Activated CD4-positive, alpha-beta T cell treated with anti-CD3 and anti-CD28 coated beads, Interleukin-2, amount 50 U/mL, for 16 hours (primary cell): ENCODE measurements at regions not wholly inside any gene's neighbourhood (a gene's known extent, or its start where the extent isn't known, plus 50 kb on each side); places are given as distances from the start of the nearest gene placed in this dataset.
"Not testable (repeated sequence)": the region's sequence is repeated elsewhere in the genome, so short reads cannot be mapped to it uniquely, and the experiment has no call there.

Source experiments
- DNase-seq: peaks from one replicate; pipeline ENCODE4 v3.0.0-alpha.2; 2020

DNA sequence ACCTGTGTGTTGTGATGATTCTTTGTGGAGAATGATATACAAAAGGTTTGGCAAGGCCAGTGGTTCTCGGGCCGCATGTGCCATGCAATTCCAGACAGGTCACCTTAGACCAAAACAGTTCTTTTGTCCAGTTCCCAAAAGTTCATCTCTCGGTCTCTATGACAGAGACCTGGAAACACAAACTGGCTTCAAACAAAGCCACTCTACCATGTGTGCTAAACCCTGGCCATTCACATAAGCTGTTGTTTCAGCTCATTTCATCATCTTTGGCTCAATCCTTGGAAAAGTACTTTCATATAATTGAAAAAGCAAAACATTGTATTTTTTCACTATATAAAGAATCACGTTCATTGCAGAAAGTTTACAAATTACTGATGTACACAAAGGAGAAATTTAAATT is 210.5 kb upstream of the SEMA6A start:
- no peak for DNase-seq

DNA sequence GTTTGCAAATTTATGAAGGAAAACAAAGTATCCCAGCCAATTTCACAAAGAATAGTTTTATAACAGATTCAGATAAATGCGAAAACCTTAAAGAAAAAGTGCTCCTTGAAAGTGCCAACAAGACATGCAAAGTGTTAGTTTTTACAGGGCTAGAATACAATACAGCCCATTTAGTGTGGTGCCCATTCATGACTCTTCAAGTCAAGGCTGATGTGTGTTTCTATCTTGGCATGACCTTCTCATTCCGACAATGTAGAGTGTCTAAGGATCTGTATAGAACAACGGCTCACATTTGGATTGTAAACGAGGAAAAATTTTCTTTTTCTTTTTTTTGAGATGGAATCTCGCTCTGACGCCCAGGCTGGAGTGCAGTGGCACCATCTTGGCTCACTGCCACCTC is 205.2 kb upstream of the SEMA6A start:
- DNase-seq = no peak

DNA sequence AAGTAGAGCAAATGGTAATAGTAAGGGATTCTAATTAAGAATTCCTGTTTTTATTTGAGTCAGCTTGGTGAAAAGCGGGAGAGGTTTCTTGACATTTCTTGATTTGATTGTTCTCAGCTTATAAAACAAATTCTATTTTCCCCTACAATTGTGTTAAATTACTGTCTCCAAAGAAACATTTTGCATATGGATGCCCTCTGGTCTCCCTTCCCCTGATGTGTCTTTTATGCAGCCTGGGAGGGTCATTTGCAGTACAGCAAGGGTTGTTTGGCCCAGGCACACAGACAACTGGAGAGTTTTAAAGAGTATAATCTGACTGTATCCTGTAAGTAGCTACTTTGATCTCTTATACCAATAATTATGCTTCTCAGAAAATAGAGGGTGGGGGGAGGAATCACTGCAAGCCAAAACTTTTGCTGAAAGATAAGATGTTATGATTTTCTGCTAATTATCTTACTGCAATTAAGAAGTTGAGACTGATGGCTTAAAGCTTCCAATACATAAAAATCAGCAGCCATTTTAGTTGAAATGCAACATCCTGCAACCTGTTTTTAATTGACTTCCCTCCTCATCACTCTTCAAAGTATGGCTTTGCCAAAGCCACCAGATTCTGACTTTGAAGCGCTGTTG is 204.1 kb upstream of the SEMA6A start:
- DNase-seq = no peak

DNA sequence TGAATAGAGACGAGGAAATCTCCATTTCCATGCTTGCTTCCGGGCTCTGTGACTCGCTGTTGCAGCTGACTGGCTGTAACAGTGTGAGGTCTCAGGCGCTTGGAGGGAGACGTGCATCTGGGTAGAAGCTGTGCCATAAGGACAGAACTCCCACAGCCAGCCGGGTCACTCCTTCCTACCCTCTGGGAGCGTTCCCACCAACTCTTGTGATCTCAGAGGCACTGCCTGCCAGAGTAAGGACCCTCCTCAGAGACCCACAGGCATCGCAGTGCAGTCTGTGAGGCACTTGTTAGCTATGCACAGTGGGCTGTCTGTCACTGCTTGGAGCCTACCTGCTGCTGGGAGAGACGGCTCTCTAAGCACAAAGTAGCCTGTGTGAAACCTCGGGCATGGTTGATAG is 203.4 kb upstream of the SEMA6A start:
- no peak for DNase-seq

DNA sequence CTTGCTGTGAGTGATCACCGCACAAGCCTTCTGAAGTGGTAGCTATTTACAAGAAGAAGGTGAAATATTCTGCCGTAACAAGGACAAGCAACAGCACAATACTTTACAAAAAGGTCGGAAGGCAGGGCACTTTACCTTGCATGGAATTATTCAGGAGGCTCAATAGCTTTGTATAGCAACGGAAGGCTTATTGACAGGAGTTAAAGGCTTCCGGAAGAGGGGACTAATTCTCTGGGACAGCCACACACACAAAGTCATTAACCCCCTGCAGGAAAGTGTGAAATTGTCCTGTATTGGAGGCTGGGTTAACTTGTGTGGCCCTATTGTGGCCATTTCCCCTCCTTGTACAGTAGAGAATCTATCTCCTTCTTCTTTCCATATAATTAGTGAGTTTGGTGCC is 199.3 kb upstream of the SEMA6A start:
- no peak for DNase-seq

DNA sequence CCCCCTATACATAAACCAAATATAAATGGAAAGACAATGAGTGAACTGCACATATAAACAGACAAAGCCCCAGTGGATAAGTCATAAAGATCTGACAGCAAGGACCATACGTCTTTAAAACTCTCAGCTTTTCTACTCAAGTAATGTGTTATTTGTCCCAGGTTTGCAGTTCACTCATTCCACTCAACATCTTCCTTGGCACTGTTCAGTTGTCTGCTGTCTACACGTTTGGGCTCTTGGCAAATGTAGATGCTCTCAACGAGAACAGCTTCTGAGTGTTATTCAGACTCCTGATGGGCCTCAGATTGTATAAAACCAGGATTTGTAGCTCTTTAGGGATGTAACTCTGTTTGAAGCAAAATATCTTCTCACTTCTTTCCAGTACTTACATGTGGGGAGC is 198.2 kb upstream of the SEMA6A start:
- DNase-seq = no peak

DNA sequence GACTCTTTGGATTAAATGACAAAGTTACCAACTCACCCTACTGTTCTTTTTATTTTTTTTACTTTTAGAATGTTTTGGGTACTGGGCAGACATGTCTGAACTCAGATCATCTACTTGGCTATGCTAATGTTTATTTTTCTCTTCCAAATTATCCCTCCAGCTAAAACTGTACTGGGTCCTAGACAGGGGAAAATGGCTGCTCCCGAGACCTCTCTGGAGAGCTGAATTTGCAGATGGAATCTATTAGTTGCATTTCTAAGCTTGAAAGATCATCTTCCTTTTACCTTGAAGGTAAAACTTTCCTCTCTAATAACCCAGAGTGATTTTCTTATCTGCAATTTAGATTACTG is 197.5 kb upstream of the SEMA6A start:
- no peak for DNase-seq

DNA sequence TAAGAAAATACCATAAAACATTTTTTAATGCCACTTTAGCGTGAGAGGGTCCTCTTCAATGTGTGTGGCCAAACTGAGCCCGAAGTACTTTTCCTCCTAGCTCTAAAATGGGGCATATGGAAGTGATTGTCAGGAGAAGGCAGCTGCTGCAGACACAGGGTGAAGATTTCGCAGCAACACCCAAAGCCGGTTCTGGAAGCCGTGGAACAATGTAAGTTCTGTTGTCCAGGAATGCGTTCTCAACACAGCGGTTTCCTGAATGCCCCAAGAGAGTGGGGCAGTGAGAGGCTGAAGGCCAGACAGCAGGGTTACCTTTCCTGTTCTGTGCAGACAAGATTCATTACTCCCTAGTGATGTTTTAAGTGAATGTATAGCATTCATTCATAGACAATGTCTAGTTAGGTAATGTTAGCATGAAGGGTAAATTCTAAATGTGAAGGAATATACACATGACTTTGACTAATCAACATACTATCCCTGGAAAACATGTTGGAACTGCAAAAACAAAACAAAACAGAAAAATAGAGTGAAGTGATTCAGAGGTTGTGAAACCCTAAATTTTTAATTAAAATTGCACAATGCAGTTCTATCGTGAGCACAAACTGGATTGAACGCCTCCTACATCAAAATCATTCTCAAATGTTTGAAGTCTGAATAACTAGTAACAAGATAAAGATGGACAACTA is 197.0 kb upstream of the SEMA6A start:
- DNase-seq = no peak

DNA sequence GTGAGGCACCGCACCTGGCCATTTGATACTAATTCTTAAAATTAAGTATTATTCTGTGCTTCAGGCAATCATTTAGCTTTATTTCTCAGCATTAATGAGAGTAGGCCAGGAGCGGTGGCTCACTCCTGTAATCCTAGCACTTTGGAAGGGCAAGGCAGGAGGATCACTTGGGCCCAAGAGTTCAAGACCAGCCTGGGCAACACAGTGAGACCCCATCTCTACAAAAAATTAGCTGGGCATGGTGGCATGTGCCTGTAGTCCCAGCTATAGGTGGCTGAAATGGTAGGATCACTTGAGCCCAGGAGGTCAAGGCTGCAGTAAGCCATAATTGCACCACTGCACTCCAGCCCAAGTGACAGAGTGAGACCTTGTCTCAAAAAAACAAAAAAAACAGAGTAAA is 195.3 kb upstream of the SEMA6A start:
- not testable (repeated sequence) for DNase-seq

DNA sequence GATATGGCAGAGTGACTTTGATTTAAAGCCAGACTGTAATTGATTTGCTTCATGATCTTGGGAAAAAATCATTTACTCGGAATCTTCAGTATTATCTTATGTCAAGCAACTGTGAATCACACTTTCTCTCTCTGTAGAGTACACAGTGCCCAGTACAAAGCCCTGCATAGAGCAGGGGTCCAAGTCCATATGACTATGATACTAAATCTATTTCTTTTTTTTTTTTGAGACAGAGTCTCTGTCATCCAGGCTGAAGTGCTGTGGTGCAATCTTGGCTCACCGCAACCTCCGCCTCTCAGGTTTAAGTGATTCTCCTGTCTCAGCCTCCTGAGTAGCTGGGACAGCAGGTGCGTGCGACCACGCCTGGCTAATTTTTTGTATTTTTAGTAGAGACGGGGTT is 194.8 kb upstream of the SEMA6A start:
- DNase-seq = no peak

DNA sequence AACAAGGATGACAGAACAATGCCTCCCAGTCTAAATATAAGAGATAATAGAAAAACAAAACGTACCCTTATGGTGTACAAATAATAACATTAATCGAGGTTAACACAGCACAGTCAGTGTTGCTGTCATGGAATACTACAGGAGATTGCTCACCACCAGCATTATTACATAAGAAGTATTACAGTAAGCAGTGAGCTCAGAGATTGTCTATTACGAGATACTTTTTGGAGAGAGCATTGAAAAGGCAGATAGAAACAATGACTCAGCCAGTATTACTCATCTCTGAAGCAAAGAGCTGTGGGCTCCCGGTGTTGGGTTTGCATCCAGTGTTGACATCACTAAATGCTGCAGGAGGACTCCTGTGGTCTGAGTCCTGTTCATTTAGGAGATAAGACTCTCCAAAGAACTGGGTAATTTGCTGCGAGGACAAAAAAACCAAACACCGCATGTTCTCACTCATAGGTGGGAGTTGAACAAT is 191.9 kb upstream of the SEMA6A start:
- DNase-seq = peak; percentile 56

DNA sequence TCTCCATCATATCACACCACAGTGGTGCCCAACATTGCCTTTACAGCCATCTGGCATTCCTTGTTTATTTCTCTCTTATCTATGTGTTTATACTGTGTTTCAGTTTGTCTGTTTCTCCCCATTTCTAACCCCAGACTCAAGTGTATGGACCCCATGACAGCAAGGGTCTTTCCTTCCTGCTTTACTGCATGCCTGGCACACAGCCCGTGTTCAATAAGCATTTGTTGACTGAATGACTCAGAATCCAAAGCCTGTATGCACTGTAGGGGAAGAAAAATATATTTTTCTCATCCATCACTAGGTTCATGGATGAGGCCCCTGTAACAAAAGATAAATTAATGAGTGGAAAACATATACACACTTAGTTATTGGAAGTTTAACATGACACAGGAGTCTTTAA is 190.8 kb upstream of the SEMA6A start:
- DNase-seq = no peak

DNA sequence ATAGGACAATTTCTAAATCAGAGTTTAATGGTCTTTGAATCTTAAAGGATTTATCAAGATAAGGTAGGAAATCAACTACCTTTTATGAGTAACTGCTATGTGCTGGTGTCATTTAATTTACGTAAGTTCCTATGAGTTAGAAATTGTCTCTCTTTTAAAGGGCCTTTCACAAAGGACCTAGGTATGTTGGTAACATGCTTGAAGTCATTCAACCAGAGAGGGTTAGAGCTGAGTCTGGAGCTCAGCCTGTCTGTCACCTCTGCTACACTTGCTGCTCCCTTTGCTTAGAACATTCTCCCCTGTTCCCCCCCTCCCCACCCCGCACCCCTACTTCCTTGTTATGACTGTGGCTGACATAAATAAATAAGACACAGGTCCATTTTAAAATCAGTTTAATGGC is 190.3 kb upstream of the SEMA6A start:
- DNase-seq = no peak

DNA sequence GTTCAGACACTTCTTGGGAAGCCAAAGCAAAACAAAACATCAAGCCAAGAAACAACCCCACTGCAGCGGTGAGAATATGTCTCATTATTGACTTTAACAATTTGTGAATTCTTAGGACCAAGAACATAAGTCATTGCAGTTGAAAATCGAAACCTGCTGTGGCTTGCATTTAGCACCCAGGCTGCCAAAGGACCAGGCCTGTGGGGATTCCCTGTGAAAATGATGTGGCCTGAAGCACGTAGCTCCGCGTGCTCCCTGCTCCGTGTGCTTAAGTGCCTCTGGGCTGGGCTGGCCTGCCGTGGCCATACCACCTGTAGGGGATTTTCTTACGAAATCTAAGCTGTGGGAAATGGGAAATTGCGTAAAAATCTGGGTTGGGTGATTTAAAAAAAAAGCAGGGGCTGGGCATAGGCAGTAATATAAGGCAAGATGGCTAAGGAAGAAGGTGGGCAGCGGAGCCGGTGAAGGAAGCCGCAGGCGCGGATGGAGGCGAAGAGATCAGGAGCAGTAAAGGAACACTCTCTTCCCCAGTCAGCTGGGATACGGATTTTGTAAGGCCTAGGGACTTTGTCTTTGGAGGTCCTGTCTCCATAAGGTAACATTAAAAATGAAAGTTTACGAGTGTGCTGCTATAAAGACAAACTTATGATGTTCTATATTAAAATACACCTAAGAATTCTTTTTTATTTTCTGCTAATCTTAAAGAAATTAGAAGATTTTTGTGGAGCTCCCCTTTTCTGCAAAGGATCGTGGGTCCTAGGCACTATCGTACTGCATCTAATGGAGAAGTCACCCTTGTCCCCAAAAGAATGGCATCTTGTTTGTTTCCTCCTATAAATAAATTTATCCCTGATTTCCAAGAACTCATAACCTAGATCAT is 189.6 kb upstream of the SEMA6A start:
- no peak for DNase-seq

DNA sequence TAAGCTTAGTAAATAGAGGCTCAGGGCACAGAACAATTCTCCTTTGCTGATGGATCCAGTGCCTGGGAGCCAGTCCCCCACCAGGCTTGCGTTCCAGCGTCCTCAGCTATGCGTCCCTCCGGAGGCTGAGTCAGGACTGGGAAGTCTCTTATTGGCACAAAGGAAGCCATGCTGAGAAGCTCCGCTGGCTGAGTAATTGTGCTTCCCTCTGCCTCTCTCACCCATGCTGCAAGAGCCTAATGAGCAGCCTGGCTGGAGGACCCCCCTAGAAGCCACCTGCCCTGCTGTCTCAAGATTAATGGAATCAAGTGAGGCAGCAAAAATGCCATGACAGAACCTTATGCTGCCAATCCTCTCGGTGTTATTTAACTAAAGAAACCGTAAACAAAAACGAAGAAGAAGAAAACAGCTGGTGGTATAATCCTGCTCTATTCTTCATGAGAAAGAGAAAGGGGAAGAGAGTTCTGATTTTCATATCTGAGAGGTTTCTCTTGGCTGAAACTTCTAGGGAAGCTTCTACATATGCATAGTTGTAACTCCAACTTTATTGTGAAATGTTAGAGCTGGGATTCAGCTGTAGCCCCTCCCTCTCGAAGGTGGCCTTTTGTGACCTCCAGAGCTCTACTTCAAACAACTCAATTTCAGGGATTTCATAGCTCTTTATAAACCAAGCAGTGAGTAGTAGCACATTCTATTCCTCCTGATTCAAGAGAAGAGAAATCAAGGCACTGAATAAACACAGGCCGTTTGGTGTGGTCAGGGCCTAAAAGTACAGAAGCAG is 185.4 kb upstream of the SEMA6A start:
- no peak for DNase-seq

DNA sequence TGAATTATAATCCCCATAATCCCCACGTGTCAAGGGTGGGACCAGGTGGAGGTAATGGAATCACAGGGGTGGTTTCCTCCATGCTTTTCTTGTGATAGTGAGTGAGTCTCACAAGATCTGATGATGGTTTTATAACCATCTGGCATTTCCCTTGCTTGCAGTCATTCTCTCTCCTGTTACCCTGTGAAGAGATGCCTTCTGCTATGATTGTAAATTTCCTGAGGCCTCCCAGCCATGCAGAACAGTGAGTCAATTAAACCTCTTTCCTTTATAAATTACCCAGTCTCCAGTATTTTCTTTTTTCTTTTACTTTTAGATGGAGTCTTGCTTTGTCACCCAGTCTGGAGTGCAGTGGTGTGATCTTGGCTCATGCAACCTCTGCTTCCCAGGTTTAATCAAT is 182.7 kb upstream of the SEMA6A start:
- DNase-seq = no peak

DNA sequence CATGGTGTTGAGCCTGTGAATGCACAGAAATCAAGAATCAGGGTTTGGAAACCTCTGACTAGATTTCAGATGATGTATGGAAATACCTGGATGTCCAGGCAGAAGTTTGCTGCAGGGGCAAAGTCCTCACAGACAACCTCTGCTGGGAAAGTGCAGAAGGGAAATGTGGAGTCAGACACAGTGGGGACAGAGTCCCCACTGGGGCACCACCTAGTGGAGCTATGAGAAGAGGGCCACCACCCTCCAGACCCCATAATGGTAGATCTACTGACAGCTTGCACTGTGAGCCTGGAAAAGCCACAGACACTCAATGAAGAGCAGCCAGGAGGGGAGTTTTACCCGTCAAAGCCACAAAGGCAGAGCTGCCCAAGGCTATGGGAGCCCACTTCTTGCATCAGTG is 181.9 kb upstream of the SEMA6A start:
- DNase-seq = no peak

DNA sequence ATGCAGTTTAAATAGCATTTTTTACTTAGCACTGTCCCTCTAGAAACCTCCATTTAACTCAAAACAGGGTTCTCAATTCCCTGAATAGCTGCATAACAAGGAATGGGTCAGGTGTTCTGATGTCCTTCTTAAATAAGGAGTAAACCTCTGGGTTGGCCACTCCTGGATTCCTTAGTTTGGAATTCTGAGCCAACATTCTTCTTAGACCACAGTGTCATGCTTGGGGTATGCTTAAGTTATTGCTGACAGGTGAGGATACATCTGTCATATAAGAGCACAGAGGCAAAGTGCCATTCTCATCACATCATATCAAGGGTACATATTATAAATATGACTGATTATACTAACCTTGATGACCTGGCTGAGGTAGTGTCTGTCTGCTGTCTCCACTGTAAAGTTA is 179.9 kb upstream of the SEMA6A start:
- no peak for DNase-seq

DNA sequence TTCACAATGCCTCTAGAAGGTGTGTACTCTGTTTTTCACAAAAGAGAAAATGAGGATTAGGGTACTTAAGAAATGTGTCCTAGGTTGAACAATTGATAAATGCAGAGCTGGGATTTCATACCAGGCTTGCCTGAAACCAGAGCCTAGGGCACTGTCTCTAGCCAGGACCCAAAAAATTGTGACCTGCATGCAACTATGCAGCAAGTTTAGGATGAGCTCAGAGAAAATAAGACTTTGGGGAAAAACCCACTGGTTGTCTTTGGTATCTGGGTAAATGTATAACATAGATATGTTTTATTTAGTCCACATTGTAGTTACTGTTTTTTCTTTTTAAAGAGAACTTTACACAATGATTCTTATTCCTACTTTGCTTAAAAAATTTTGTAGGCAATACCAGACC is 177.1 kb upstream of the SEMA6A start:
- DNase-seq = no peak

DNA sequence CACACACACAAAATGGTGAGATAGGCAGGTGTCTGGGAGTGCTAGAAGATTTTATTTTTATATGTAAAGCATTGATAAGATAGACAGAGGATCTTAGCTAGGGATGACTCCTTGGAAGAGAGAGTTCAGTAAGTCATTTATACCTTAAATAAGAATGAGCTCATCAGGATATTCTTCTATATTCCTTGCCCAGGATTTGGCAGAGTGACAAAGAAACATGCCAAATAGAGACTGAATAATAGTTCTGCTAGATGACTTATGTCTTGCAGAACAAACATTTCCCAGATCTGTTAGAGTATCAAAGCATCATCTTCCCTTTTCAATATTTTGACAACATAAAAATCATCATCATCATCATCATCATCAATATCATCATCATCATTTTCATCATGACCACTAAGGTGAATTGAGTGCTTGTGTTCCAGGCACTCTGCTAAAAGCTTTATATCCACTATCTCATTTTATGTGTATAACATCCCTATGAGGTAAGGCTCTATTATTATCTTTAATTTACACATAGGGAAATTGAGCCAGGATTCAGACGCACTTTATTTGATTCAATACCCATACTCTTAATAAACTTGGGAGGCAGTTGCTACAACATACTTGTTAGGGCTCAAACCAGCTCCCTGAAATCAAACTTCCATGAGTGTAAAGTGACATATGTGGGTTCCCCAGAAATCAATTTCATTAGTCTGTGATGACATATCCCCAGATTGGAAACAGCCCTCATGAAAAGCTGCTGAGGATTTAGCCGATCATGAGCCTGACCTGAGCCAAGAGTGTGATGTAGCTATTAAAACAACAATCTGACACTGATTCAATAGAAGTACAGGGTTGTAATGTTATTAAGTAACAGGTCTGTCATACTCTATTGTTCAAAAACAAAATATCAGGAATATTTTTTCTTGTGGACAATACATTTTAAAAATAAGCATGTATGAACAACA is 176.3 kb upstream of the SEMA6A start:
- DNase-seq = no peak

DNA sequence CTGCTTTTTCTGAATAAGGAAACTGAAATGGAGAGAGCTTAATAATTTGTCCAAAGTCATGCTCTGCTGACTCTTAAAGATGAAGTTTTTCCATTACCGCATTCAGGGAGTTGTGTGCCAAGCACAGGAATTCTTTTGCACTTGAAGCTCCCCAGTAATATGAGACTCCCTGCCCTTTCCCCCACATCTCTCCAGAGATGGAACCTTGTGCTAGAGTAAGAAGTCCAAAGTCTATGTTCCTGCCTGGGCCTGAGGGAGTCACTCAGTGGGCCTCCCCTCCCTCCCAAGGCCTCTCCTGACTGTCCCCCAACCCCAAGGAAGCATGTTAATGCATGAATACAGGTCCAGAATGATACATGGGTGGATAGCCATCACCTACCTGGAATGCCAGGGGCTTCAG is 173.3 kb upstream of the SEMA6A start:
- no peak for DNase-seq

DNA sequence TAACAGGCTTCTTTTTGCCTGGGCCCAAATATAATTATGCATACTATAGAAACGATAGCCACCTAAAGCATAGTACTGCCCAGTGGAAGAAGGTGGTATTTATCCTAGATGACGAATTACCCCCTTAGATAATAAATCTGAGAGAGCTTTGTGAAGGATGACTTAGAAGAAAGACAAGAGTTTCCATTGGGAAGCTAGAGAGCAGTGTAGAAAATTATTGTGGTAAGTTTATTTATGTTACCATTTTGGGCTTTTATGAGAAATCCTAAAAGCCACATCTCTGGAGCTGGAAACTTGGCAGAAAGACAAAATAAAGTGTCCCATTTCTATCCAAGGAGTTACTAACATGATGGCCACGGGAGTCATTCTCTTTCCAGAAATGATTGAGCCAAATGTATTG is 172.0 kb upstream of the SEMA6A start:
- DNase-seq = no peak
